Mononuclear cell (primary cell): ENCODE measurements at regions not wholly inside any gene's neighbourhood (a gene's known extent, or its start where the extent isn't known, plus 50 kb on each side); places are given as distances from the start of the nearest gene placed in this dataset.
"Not testable (repeated sequence)": the region's sequence is repeated elsewhere in the genome, so short reads cannot be mapped to it uniquely, and the experiment has no call there.

ENCODE experiments used
- H3K27me3 ChIP-seq: 2 replicates; pipeline ENCODE4 v1.6.0; 2011; ENCODE audit warnings: low read length, control low read depth; ENCODE audit not compliant: insufficient read depth
- H3K4me1 ChIP-seq: 2 replicates; pipeline ENCODE4 v1.5.1; 2011; ENCODE audit warnings: mild to moderate bottlenecking, low read length, control low read depth; ENCODE audit not compliant: insufficient read depth
- H3K4me3 ChIP-seq: 2 replicates; pipeline ENCODE4 v1.5.1; 2011; ENCODE audit warnings: mild to moderate bottlenecking, low read length, moderate library complexity
- H3K9me3 ChIP-seq: 2 replicates; pipeline ENCODE4 v1.5.1; 2011; ENCODE audit warnings: low read depth, mild to moderate bottlenecking, control low read depth, low read length

DNA sequence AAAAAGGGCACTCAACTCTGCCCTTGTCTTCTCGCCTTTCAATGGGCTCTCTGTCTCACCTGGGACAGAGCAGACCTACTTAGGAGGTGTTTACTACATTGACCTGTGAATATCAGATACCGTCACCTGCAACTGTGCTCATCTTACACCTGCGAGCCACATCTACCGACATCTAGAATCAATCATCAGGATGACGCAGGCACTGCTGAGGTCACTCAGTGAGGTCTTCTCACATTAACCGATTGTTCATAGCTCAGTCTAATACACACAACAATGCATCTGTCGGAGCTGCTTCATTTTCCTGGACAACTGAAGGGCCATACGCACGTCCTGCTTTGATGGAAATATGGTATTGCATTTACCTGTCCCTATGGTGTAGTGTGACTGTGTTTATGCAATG lies 211.9 kb downstream of the FGF9 start:
- H3K27me3 ChIP-seq = no peaks in the 10 kb centered on the region
- H3K4me1 ChIP-seq = no peaks in the 10 kb centered on the region
- no peak overlapping the region for H3K4me3 ChIP-seq
- no peaks in the 10 kb centered on the region for H3K9me3 ChIP-seq

DNA sequence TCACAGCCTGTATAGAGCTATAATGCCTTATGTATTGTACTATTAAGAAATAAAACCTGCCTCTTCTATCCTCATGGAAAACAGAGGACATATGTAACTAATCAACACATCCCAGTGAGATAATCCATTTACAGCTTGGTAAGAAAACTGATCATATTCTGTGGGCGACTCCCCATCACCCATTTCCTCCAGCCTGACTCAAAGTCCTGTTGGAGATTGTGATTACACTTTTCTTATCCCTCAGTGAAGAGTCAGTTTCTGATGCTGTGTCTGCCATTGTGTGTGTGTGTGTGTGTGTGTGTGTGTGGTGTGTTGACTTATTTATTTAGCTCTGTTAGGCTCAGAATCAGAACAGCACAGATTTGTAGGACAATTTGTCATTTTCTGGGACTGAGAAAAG lies 212.8 kb downstream of the FGF9 start:
- Histone ChIP-seq H3K4me1 (no peaks in the 10 kb centered on the region), H3K9me3 (no peaks in the 10 kb centered on the region), H3K27me3 (no peaks in the 10 kb centered on the region), H3K4me3 (no peak overlapping the region)

DNA sequence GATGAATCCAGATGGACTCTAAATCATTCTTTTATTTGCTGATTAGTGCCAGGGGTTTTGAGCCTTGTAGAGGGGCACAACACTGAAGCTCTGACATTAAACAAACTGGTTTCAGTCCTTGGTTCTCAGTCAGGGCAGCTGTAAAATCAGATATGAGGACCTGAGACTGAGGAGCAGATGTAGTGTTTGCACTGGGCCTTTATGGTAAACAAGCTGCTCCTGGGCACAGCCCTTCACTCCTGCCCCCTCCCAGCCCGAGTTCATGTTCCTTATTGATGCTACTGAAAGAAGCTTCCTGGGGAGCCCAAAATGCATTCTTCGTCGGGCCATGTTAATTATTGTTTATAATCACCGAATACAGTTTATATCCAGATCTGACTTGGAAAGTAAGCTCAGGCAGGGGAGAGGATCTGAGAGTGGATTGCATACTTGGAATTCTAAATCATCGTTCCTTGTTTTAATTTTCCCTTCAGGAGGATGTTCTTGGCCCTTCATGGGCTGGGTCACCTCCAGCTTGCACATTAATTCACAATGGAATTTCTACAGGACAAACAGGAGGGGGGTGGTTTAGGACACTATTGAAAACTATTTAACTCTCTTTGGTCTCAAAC lies 213.5 kb downstream of the FGF9 start:
- H3K4me1 ChIP-seq = no peaks in the 10 kb centered on the region
- no peak overlapping the region for H3K4me3 ChIP-seq
- no peaks in the 10 kb centered on the region for H3K27me3 ChIP-seq
- no peaks in the 10 kb centered on the region for H3K9me3 ChIP-seq

DNA sequence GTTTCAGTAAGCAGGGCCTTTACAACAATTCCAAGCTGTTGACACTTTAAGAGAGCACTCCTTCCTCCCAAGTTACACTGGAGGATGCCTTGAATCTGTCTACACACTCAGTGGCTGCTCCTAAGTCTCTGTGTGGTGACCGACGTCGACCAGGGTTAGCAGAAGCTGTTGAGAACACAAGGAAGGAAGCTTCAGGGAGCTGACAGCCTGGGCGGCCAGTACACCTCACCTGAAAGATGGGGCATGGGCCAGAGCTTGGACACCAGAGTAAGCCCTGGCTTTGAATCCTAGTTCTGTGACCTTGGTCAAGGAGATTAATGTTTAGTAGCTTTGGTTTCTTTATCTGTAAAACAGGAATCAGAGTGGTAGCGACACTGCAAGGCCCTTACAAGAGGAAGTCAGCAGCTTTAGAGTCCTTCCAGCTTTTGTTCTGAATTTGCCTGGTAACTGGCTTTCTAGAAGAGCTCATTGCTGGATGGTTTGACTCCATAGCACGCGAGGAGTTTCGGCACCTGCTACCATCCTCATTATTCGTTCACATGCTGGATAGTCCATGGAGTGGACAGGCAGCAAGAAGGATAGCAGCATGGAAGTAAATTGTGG lies 214.2 kb downstream of the FGF9 start:
- no peaks in the 10 kb centered on the region for H3K4me1 ChIP-seq

DNA sequence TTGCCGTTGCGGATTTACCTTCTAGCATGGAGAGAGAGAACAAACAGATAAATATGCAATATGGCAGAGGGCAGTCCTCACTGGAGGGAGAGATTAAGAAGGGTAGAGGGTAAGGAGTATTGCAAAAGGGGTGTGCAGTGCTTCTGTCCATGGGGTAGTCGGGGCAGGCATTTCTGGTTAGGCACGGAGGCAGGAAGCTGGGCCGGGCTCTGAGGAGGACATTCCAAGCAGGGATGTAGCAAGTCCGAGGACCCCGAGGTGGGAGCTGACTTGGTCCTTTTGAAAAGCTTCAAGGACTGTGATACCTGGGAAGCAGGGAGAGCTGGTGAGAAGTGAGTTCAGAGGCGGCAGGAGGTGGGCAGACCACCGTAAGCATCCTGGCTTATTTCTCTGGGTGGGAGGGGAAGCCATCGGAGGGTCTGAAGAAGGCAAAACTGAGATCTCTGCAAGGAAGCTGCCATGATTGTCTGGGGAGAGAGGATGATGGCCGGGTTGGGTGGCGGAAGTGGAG lies 214.9 kb downstream of the FGF9 start:
- H3K9me3 ChIP-seq = peaks cover 6% of the 10 kb centered on the region
- H3K4me1 ChIP-seq = no peaks in the 10 kb centered on the region
- H3K4me3 ChIP-seq = no peak overlapping the region
- H3K27me3 ChIP-seq = no peaks in the 10 kb centered on the region

More for the DNA sequence above, 214.2 kb downstream of the FGF9 start:
- H3K4me3 ChIP-seq = no peak overlapping the region
- no peaks in the 10 kb centered on the region for H3K27me3 ChIP-seq
- peaks cover 2% of the 10 kb centered on the region for H3K9me3 ChIP-seq

DNA sequence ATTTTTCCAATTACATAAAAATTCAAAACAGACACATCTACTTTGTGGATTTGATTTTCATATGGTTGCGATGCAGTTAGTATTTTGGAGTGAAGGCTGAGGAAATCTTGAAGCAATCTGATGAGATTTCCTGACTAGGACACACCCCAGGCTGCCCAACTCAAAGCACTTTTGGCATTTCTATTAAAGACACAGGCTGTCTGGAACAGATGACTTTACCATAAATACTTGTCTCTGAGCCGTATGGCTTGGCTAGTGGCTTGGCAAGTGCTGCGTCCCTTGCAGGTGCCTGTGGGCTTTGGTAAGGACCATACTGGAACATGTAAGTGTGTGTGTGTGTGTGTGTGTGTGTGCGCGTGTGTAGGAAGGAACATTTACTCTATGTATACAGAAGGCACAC lies 218.8 kb downstream of the FGF9 start:
- H3K27me3 ChIP-seq = no peaks in the 10 kb centered on the region
- H3K4me3 ChIP-seq = no peak overlapping the region
- H3K4me1 ChIP-seq = no peaks in the 10 kb centered on the region
- peaks cover 6% of the 10 kb centered on the region for H3K9me3 ChIP-seq

DNA sequence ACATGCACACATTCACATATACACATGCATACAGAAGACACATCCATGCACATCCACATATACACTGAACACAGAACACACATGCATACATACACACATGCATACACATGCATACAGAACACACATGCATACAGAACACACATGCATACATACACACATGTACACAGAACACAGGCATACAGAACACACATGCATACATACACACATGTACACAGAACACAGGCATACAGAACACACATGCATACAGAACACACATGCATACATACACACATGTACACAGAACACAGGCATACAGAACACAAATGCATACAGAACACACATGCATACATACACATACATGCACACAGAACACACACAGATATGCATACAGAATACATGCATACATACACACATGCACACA lies 219.3 kb downstream of the FGF9 start:
- not testable (repeated sequence) for H3K27me3 ChIP-seq, H3K9me3 ChIP-seq, H3K4me3 ChIP-seq, H3K4me1 ChIP-seq

DNA sequence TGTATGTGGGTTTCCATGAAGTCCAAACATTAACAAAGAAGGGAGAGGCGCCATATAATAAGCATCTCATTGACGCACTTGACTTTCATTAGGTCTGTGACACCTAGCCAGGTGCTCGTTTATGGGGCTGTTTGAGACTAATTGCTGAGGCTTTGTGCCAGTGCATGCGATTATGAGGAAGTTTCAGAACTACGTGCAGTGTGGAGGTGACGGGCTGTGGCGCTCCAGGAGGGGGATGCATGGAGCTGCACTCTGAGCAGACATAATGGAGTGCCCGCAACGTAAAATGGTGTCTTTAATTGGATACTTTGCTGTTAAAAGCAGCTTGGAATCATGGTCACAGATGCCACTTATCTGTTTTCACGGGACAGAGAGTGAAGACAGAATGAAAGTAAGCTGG lies 223.2 kb downstream of the FGF9 start:
- Histone ChIP-seq H3K4me3 (no peak overlapping the region), H3K27me3 (no peaks in the 10 kb centered on the region), H3K4me1 (no peaks in the 10 kb centered on the region), H3K9me3 (peaks cover 6% of the 10 kb centered on the region)

DNA sequence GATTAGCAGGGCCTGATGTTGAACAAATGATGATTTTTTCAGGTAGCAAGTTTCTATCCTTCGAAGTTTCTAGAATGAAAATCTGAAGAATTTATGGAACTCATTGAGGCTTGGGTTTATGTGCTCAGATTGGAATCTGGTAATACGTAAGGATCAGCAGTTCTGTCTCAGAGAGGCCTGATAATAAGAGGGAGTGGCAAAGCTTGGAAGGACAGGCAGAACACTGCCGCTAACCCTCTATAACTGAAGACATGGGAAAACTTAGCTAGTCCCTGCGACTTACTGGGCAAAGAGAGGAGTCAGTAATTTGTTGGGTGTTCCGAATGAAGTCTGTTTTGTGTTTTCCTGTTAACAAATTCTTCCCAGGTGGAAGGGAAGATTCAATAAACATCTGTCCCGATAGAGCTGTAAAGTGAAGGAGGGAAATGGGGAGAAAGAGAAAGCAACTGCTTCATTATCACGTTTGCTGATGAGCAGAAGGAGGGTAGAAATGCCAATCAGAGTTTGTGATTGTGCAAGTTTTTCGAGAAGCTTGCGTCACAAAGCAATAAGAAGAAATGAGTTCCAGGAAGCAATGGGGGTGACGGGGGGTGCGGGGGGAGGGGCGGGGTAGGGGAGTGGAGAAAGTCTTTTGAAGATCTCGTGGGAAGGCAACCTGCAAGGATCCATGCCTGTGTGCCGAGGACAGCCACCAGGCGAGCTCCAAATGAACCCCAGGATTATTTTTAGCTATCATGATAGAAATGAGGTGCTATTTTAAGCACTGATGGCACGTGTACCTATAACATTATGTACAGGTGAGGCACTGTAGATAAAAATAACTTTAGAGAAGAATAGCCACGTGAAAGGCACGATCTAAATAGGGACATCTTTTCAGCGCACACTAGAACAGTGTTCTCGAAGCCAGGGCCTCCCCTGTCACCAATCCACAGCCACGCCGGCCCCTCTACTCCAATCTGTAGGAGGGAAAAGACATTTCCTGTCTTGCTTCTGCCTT lies 224.1 kb downstream of the FGF9 start:
- H3K4me1 ChIP-seq = no peaks in the 10 kb centered on the region
- H3K27me3 ChIP-seq = no peaks in the 10 kb centered on the region
- H3K9me3 ChIP-seq = peaks cover 5% of the 10 kb centered on the region
- H3K4me3 ChIP-seq = no peak overlapping the region

DNA sequence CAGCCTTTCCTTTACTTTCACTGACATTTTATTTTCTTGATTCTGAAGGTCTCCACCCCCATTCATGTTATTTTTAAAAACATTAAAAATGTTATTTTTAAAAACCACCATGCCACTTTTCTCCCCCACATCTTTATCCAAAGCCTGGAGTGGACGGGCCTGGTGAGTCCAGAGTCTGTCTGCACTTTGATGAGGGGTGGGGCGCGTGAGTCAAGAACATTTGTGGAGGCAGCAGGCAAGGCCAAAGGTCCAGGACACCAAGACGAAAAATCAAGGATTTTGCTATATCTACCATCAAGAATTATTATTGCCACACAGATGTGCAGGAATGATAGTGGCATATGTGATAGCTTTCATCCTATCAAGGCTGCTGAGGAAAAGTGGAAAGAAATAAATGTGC lies 224.9 kb downstream of the FGF9 start:
- no peaks in the 10 kb centered on the region for H3K27me3 ChIP-seq

DNA sequence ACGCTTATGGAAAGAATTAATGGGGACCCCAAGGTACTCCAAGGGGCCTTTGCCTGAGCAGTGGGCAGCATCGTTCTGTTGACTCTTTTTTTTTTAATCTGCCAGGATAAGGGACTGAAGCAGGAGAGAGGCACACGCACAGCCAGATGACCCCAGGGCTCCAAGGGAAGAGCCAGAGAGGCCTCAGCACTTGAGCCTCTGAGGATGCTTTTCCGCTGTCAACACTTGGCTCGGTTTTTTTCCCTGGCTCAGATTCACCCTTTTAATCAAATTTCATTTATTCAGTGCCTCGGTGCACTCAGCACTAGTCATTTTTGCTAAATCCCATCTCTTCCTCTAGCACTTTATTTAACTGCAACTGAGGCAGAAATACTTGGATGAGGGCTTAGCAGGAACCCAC lies 226.3 kb downstream of the FGF9 start:
- no peaks in the 10 kb centered on the region for H3K27me3 ChIP-seq
- no peak overlapping the region for H3K4me3 ChIP-seq

More for the DNA sequence above, 224.9 kb downstream of the FGF9 start:
- H3K9me3 ChIP-seq = no peaks in the 10 kb centered on the region
- no peak overlapping the region for H3K4me3 ChIP-seq
- H3K4me1 ChIP-seq = no peaks in the 10 kb centered on the region

DNA sequence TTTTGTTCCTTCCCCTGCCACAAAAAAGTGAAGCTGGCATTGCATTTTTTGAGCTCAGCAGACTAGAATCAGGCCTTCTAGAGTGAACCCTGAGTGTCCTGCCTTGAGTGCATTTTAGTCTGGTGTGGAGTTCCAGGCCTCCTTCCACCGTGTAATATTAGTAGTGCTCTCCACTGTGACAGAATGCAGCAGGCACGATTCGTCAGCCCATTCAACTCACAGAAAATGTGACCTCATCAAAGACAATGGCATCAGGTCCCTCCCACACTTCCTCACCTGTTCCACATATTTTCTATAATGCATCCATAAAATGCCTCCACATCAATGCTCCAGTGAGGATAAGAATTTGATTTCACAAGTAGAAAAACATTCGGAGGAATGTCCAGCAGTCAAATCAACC lies 227.6 kb downstream of the FGF9 start:
- no peak overlapping the region for H3K4me3 ChIP-seq
- no peaks in the 10 kb centered on the region for H3K27me3 ChIP-seq
- no peaks in the 10 kb centered on the region for H3K9me3 ChIP-seq
- H3K4me1 ChIP-seq = no peaks in the 10 kb centered on the region

More for the DNA sequence above, 226.3 kb downstream of the FGF9 start:
- no peaks in the 10 kb centered on the region for H3K9me3 ChIP-seq
- H3K4me1 ChIP-seq = no peaks in the 10 kb centered on the region

DNA sequence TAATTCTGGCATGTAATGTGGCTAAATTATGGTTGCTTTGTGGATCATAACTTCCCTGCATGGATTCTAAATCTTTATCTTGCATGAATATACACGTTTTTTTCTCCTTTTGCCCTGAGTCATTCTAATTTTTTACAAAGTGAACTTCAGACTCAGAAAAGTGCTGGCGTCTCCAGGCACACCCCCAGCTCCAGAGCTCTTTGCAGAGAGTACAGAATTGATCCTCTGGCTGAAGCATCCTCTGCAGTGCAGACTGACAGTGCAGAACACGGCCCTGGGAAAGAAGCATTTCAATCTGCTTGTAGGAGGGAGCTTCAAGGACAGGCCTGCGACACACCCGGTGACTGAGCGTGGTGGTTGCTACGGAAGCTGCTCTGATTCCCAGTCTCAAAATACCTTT lies 228.1 kb downstream of the FGF9 start:
- H3K4me3 ChIP-seq = no peak overlapping the region
- no peaks in the 10 kb centered on the region for H3K4me1 ChIP-seq
- H3K9me3 ChIP-seq = no peaks in the 10 kb centered on the region
- no peaks in the 10 kb centered on the region for H3K27me3 ChIP-seq

DNA sequence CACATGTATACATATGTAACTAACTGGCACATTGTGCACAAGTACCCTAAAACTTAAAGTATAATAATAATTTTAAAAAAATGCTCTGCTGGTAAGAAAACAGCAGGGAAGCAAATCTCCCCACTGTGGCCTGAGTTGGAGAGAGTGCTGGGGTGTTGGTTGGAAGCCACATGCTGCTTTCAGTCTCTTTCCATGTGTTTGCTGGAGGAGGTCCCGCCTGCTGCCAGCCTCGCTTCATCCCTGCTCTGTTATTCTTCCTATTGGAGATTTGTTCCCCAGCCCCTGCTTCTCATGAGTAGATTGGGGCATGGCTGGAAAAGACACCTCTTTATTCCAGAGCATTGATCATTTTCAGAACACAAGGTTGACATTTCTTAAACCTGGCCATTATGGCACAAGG lies 230.5 kb downstream of the FGF9 start:
- Histone ChIP-seq H3K4me1 (no peaks in the 10 kb centered on the region), H3K27me3 (no peaks in the 10 kb centered on the region), H3K9me3 (no peaks in the 10 kb centered on the region), H3K4me3 (no peak overlapping the region)
